GM12873 (cell line): ENCODE measurements at regions not wholly inside any gene's neighbourhood (a gene's known extent, or its start where the extent isn't known, plus 50 kb on each side); places are given as distances from the start of the nearest gene placed in this dataset.
A peak's percentile ranks its signal among the peaks of the same experiment; 100 is the strongest.

Experiments used
- TF ChIP-seq, protein P1 (sequence below): IDR thresholded peaks from 2 replicates; pipeline ENCODE4 v1.5.1; 2012; ENCODE audit warnings: low read depth, mild to moderate bottlenecking, moderate library complexity, low read length, control low read depth; ENCODE audit not compliant: insufficient read depth; ENCODE audit errors: missing control alignments

DNA sequence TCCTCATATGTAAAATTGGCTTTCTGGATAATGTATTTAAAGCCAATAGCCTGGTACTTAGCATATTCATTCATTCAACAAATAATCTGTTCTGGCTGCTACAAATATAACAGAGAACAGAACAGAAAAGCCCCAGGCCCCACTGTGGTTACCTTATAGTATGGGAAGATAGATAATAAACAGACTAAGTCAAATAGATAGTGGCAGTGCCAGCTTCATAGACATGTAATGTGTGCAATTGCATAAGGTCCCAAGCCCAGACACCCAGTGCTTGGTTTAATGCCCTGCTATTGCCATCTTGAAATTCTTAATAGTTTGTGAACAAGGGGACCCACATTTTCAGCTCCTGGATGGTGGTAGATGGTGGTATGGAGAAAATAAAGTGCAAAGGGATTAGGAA, 320.2 kb upstream of the USP15 start:
- TF ChIP-seq, protein P1, sequence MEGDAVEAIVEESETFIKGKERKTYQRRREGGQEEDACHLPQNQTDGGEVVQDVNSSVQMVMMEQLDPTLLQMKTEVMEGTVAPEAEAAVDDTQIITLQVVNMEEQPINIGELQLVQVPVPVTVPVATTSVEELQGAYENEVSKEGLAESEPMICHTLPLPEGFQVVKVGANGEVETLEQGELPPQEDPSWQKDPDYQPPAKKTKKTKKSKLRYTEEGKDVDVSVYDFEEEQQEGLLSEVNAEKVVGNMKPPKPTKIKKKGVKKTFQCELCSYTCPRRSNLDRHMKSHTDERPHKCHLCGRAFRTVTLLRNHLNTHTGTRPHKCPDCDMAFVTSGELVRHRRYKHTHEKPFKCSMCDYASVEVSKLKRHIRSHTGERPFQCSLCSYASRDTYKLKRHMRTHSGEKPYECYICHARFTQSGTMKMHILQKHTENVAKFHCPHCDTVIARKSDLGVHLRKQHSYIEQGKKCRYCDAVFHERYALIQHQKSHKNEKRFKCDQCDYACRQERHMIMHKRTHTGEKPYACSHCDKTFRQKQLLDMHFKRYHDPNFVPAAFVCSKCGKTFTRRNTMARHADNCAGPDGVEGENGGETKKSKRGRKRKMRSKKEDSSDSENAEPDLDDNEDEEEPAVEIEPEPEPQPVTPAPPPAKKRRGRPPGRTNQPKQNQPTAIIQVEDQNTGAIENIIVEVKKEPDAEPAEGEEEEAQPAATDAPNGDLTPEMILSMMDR: no peak

DNA sequence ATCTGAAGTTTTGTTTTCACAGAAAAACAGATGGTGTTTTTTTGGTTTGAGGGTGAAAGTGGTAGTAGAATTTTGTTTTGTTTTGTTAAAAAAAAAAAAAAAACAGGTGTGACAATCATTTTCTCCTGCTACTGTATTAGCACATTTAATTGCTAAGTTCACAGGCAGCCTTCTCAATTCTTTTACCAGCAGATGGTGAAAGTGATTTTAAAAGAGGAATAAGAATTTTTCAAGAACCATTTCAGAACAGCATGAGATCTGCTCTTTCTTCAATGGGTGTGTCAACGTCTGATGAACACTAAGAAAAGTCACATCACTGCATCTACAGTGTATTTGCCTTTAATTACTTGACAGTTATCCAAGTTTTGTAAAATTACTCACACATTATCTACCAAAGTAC, 303.7 kb upstream of the USP15 start:
- TF ChIP-seq, protein P1: no peak

DNA sequence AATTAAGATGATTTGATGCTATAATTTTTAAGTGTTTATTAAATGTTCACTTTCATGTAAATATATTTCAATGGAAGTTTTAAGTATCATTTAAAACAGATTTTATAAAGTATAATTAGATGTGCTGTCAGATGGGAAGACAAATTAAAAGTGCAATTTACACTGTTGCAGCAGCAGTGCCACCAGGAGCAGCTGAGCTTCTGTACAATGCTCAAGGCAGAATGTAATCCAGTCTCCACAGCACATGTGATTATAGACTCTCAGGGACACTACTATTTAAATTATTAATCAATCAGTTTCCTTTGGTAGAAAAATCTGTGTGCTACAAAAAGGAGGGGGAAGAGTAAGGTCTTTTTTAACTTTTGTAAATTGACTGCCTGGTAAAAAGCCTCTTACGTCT, 285.7 kb upstream of the USP15 start:
- TF ChIP-seq, protein P1: no peak

DNA sequence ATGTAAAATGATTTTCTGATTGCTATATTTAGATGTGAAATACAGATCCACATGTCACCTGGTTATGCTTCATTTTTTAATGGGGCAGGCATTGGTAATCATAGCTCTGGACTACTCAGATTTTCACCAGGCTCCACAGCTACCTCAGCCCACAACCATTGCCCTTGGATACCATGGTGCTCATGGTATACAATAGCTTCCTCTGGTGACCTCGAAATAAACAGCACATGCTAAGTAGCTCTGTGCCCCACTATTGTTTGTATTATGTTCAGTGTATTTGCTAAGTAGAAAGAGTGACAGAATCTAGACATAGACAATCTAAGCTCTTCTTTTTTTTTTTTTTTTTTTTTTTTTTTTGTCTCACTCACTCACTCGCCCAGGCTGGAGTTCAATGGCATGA, 274.4 kb upstream of the USP15 start:
- TF ChIP-seq, protein P1: no peak

DNA sequence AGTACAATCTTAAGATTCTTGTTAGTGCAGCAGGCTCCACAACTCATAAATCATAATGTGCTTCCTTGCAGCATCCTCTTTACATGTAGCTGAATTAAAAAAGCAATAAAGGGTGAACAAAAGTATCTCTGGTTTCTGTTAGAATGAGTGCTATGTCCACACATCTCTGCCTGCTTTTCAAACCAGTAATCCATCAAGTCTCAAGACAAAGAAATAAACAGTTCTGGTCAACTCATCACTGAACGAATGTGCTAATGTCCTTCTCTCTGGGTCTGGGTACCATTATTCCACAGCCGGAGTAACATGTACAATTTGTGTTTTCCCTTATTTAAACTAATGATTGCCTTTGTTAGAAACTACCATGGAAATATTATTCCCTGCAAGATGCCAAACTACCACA, 273.0 kb upstream of the USP15 start:
- TF ChIP-seq, protein P1: no peak

DNA sequence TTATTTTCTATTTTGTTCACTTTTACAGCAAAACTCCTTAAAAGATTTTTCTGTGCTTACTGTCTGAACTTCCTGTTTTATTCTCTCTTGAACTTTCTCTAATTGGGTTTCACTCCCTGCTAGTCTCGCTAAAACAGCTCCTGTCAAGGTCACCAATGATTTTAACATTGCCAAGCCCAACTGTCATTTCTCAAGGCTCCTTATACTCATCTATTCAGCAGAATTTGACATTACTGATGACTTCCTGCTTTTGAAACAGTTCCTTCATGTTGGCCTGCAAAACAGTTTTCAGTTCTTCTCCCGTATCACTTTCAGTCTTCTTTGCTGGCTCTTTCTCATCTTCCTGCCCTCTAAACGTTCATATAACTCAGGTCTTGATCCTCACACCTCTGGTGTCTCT, 268.5 kb upstream of the USP15 start:
- TF ChIP-seq, protein P1: no peak

DNA sequence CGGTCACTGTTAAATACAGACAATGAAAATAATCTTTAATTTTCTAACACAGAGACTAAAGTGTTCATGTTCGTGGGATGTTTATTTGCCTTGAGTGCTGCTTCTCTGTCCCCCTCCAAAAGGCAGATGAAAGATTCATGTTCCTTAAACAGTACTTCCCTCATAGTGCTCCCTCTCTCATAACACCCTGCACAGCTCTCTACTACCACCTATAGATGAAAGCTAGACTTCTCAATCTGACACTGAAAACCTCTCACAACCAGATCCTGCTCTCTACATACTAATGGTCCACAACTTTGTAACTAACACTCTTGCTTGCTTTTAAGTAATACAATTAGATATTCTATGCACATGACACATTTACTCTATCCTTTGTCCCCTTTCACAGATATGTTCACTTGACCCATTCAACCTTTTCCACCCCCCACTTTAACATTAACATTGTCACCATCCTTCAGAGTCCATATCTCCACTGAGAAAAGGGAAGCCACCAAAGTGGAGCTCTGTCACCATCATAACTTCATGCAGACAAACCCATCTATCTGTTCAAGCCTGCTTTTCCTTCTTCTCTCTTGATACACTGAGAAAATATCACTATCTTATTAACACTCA, 266.4 kb upstream of the USP15 start:
- TF ChIP-seq, protein P1: peak; percentile 75
